NCI-H2107 (cell line): ENCODE measurements at regions not wholly inside any gene's neighbourhood (a gene's known extent, or its start where the extent isn't known, plus 50 kb on each side); places are given as distances from the start of the nearest gene placed in this dataset.
"Not testable (repeated sequence)": the region's sequence is repeated elsewhere in the genome, so short reads cannot be mapped to it uniquely, and the experiment has no call there.

ENCODE experiments used
- DNase-seq: peaks from one replicate; lab custom pipeline; 2025; lab: John Stamatoyannopoulos, UW

DNA sequence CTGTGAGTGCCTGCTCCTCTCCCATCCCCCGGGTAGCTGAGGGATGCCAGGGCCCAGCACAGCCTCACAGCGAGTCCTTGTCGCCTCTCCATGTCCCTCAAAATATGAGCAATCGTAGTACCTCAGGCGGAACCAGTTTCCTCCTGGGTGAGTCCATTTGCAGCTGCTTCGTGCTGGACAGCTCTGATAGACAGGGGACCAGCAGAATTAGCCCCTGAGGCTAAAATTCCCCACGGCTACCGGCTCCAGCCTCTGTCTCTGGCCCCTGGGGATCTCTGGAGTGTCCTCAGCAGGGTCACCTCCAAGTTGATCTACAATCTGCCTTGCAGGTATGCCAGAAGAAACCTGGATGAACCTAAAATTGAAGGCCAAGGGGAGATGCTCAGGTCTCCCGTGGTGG is 115.8 kb upstream of the FBXL7 start:
- no peak for DNase-seq

DNA sequence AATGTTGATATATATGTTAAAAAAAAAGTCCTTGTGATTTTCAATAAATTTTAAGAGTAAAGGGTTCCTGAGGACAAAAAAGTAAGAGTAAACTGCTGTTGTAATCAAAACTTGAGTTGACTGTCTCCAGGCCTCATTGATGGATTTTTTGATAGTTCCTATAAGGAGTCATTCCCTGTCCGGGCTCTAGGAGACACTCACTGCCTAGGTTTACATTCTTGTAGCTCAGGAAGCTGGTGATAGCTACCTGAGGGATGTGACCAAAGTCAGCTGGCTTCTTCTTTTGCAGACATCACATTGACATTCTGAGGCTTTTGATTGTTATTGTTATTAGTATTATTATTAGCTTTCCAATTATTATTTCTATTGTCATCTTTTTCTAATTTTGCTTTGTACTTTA is 116.5 kb upstream of the FBXL7 start:
- DNase-seq, result no peak

GRCh38 chr5:15383021-15383420 is 117.0 kb upstream of the FBXL7 start:
- DNase-seq, result no peak

DNA sequence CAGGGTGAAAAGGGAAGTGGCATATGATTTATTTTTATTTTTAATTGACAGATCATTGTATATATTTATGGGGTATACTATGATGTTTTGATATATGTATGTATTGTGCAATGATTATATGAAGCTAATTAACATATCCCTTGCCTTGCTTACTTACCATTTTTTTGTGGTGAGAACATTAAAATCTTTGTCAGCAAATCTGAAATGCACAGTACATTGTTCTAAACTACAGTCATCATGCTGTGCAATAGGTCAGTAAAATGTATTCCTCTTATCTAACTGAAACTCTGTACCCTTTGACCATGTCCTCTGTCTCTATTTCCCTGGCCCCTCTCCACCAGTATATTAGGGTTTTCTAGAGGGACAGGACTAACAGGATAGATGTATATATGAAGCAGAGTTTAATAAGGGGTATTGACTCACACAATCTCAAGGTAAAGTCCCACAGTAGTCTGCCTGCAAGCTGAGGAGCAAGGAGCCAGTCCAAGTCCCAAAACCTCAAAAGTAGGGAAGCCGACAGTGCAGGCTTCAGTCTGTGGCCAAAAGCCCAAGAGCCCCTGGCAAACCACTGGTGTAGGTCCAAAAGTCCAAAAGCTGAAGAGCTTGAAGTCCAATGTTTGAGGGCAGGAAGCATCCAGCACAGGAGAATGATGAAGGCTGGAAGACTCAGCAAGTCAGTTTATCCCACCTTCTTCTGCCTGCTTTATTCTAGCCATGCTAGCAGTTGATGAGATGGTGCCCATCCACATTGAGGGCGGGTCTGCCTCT is 122.2 kb upstream of the FBXL7 start:
- no peak for DNase-seq

DNA sequence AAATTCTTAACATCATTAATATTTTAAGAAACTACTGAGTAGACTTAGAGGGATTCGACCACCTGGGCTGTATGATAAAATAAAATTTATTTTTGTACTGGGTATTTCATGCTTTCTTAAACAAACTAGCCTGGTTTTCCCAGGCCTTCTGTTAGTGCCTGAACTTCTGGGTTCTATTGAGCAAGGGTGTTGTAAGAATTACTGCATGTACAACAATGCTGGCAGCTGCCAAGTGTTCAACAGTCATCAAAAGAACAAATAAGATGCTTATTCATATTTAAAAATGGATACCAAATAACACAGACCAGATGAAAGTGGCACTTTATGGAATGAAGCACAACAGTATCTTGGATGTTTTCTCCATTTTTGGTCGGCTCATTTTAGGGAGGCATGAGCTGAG is 123.2 kb upstream of the FBXL7 start:
- DNase-seq, result no peak

GRCh38 chr5:15376088-15376487 is 123.9 kb upstream of the FBXL7 start:
- DNase-seq, result no peak

- DNase-seq, result no peak
These were observed 124.4 kb upstream of the FBXL7 start for GRCh38 chr5:15375559-15375958.

DNA sequence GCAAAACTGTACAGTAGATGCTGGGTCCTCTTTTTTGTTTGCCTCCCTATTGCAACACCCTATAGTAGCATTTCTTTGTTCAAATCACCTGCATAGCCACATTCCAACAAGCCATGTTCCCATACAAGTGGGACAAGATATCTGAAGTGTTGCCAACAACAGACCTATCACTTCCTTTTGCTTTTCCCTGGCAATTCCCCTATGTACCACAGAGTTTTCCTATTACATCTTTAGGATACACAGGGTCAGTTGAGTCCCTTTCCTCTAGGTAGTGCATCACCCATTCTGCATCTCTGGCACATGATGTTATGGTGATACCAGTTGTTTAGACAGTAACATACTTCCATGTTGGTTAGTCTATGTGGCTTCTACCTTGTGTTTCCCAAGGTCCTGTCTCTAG is 125.1 kb upstream of the FBXL7 start:
- DNase-seq, result no peak

GRCh38 chr5:15373151-15373550 is 126.8 kb upstream of the FBXL7 start:
- no peak for DNase-seq

- no peak for DNase-seq
These were observed 128.8 kb upstream of the FBXL7 start for GRCh38 chr5:15371184-15371583.

GRCh38 chr5:15368835-15369234 is 131.1 kb upstream of the FBXL7 start:
- DNase-seq, result no peak

DNA sequence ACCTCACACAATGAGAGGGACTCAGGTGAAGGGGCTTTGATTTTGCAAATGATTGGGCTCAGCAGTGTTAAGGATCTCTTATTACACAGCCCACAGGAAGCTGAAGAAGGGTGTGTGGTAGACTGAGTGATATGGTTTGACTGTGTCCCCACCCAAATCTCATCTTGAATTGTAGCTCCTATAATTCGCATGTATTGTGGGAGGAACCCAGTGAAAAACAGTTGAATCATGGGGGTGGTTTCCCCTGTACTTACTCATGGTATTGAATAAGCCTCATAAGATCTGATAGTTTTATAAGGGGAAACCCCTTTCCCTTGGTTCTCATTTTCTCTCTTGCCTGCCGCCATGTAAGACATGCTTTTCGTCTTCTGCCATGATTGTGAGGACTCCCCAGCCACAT is 132.5 kb upstream of the FBXL7 start:
- DNase-seq, result no peak

DNA sequence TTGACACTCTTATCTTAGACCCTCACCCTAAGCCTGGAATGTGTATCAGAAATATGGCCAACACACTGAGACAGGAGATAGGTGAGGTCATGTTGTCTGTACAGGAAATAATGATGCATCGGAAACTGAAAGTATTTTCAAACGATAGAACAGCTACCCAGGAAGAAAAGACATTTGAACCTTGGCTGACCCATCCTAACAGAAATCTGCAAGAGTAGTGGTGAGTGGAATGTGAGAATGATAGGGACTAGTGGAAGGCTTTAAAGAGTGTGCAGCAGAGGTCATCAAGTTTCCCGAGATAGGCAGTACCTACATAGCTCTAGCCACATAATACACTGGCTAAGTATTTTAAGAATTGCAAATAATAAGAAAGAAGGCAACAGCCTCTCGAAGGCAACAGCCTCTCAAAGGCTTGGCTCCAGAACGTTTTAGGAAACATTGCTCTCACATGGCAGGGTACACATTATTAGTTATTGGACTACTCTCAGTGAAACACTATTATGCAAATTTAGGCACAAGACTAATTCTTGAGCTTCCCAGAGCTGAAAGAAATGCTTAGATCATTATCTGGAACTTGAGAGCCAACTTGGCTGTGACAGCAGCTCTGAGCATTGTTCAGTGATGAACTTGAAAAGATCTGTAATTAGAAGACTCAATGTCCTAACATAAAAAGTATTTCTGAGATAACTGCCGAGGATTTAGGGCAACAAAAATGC is 133.1 kb upstream of the FBXL7 start:
- no peak for DNase-seq

DNA sequence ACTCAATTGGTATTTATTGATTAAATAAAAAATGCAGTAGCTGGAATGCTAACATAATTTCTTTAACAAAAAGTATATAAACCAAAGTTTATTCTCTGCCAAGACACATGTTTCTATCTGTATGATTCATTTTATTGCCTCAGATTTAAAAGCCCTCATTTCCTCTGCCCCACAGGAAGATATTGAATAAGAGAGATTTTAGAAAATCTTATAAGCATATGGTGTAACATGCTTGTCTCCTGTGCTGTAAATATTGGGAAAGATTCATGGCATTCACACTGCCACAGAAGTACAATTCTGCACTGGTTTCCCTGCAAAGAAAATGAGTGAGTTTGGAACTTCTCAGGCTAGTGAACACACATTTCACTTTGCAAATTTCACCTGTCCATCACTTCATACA is 134.9 kb upstream of the FBXL7 start:
- no peak for DNase-seq

DNA sequence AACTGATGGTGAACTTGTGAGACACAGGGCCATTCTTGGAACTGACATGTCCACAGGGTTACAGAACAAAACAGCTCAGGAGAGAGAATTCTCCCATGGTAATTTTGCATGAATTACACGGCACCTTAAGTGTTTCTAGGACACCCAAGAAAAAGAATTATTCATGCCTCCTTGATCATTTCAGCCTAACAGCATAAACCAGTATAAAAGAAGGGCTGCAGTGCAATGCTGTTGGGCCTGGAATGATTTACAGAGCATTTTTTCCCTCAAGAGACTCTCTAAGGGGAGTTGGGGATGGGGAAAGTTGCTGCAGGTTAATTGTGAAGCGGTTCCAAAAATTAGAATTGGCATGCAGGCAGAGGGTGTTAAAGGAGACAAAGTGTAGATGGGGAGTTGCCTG is 136.4 kb upstream of the FBXL7 start:
- DNase-seq, result no peak

DNA sequence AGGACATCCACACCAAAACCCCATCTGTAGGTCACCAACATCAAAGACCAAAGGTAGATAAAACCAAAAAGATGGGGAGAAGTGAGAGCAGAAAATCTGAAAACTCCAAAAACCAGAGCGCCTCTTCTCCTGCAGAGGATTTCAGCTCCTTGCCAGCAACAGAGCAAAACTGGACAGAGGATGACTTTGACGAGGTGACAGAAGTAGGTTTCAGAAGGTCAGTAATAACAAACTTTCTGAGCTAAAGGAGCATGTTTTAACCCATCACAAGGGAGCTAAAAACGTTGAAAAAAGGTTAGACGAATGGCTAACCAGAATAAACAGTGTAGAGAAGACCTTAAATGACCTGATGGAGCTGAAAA is 142.9 kb upstream of the FBXL7 start:
- not testable (repeated sequence) for DNase-seq

DNA sequence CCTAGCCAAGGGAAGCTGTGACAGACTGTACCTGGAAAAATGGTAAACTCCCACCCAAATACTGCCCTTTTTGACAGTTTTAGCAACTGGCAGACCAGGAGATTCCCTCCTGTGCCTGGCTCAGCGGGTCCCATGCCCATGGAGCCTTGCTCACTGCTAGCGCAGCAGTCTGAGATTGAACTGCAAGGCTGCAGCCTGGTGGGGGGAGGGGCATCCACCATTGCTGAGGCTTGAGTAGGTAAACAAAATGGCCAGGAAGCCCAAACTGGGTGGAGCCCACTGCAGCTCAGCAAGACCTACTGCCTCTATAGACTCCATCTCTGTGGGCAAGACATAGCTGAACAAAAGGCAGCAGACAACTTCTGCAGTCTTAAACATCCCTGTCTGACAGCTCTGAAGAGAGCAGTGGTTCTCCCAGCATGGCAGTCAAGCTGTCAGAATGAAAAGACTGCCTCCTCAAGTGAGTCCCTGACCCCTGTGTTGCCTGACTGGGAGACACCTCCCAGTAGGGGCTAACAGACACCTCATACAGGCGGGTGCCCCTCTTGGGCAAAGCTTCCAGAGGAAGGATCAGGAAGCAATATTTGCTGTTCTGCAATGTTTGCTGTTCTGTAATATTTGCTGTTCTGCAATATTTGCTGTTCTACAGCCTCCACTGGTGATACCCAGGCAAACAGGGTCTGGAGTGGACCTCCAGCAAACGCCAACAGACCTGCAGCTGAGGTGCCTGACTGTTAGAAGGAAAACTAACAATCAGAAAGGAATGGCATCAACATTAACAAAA is 143.5 kb upstream of the FBXL7 start:
- not testable (repeated sequence) for DNase-seq

DNA sequence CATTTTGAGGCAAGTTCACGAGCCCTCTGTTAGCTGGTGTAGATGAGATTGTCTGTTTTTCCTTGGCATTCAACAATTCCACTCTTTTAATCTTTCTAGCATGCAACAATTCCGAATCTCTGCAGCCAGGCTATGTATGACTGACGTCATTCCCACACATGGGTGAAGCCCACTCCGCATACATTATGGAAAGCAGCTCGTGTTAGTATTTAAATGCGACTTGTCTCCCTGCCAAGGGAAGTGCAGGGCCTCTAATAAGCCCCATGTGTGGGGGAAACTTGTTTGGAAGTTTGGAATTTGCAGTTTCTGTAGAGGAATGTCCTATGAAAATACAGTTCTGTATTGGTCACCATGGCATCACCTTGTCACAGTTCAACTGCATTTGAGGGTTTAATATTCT is 146.0 kb upstream of the FBXL7 start:
- no peak for DNase-seq

DNA sequence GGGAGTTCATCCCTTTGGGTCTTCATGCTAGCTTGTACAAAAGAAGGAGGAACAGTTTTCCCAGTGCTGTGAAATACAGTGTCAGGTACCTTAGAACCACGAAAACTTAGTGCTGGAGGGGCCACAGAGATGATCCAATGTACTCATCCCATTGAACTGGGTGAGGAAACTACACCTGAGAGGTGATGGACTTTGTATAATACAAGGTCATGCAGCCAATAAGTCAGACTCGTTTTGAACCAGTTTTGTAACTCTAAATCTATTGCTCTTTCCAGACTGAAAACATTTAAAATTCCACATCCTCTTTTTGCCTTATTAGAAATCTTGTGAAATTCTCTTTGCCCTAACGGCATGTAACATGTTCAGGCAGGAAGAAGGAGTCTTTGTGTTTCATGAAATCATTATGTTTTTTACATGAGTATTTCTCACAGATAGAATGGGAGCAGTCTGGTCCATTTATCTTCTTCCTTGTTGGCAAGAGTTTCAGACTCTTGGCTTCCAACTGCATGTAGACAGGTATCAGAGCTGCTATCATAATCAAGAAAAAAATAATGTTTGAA is 146.8 kb upstream of the FBXL7 start:
- no peak for DNase-seq

DNA sequence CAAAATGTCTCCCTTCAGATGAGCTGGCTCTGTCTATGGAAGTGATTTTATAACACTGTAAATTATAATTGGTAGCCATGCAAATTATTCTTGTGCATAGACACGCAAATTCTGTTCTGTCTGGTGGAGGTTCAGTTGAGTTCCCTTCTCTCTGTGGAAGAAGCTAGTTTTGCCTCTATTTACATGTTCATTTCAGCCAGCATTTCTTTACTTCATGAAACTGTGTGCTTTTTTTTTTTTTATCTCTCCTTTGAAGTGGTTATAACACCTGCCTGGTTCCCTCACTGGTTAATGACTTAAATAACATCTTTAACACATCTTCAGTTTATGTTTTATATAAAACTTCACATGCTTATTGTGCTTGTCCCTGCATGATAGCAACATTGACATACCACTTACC is 149.4 kb upstream of the FBXL7 start:
- no peak for DNase-seq

- DNase-seq, result no peak
These were observed 153.2 kb upstream of the FBXL7 start for GRCh38 chr5:15346738-15347137.

DNA sequence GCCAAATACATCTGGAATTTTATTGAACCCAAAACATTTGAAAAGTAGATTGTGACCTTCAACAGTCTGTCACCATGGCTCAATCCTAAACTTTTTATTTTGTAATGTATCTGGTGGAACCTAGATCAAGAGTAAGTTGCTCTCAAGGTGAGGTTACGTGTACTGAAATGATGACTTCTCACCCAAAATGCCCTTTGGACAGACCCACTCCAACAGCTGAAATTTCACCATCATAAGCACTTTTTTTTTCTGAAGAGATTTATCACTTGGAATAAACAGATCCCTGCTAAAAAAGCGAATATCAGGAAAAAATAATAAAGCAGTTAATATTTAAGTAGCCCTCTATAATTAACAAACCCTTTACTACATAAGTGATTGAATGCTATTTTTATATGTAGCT is 155.0 kb upstream of the FBXL7 start:
- DNase-seq, result no peak

DNA sequence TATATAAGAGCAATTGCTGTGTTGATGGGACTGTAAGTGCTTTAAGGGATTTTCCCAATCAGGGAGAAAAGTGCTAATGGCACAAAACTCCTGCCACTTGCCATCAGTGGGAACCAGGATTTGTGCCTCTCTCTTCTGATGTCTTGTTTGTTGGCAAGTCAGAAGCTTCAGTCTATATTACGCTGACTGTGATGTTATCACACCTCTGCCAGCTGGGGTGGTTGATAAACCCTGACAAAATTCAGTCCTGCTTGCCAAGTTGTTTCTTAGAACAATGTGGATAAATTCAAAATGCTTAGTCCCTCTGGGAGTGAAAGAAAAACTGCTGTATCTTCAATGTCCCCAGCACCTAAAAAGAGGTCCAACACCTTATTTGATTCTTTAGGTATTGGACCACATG is 161.4 kb upstream of the FBXL7 start:
- DNase-seq, result no peak
